GM18858 (cell line): ENCODE measurements at regions not wholly inside any gene's neighbourhood (a gene's known extent, or its start where the extent isn't known, plus 50 kb on each side); places are given as distances from the start of the nearest gene placed in this dataset.
A peak's percentile ranks its signal among the peaks of the same experiment; 100 is the strongest.

ENCODE experiments used
- ATAC-seq: cut with Tn5 transposase; IDR thresholded peaks from one replicate; pipeline ENCODE4 v1.9.1; 2021; ENCODE audit not compliant: unreplicated experiment

DNA sequence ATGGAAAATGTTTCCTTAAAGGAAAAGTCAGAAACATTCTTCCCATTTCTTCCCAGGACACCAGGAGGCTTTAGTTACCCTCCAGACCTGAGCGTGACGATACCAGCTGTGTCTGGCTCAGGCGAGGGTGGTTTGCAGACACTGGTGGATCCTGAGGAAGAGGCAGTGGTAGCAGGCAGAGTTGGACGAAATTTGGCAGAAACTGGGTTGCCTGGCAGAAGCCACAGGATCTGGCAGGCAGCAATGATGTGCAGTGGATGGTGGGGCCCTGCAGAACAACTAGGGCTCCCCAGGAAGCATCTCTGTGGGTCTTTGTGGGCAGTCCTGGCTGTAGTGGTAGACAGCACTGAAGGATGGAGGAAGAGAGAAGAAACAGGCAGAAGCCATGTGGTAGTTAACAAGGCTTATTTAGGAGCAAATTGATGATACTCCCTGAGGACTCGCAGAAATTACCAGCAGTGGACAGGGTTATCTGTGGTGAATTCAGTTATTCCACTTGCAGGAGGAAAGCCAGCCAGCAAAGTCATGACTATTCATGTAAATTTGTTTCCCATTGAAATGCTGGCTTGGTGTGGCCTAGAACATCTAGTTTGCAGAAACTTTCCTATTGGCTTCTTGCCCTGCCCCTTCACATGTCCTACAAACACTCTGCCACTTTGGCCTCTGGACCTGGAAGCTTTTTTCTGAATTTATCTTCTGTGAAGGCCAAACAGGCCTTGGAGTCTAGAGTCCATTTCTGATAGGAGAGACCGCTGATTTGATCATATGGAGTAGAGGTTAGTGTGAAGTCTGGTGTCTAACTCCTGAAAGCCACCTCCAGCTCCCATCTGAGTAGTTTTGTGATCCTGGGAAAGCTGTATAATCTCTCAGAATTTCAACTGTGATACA, 212.0 kb downstream of the DMRT2 start:
- no peak for ATAC-seq

DNA sequence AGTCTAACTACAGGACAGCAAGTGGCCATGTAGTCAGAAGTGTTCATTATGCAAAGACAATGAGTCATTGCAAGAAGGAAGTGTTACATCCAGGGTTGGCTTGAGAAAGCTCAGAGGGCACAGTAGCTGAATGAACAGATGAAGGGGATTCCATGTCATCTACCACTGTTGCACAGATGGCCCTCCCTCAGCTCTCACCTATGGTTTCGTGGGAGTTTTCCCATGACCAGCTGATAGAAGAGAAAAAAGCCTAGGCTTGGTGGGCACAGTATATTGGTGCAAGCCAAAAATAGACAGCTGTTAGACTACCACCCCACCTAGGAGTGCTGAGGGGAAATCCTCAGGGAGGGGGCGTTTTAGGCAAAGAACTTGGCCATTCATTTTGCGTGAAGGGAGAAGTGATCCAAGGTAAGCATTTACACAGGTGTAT, 217.0 kb downstream of the DMRT2 start:
- peak; percentile 95 for ATAC-seq

DNA sequence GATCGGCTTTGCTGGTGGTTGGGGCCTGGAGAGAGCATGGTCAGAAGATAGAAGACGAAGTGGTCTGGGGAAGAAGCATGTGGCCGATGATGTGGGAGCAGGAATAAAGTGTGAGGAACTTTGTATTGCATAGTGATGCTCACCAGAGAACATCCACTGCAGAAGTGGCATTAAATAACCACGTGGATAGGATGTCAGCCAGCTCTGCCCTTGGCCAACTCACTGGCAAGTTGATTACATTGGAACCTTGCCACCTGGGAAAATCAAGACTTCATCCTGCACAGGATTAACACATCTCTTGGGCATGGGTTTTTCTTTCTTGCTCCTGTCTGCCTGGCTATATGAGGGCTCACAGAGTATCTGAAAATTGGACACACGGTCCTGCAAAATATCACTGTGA, 217.4 kb downstream of the DMRT2 start:
- no peak for ATAC-seq

DNA sequence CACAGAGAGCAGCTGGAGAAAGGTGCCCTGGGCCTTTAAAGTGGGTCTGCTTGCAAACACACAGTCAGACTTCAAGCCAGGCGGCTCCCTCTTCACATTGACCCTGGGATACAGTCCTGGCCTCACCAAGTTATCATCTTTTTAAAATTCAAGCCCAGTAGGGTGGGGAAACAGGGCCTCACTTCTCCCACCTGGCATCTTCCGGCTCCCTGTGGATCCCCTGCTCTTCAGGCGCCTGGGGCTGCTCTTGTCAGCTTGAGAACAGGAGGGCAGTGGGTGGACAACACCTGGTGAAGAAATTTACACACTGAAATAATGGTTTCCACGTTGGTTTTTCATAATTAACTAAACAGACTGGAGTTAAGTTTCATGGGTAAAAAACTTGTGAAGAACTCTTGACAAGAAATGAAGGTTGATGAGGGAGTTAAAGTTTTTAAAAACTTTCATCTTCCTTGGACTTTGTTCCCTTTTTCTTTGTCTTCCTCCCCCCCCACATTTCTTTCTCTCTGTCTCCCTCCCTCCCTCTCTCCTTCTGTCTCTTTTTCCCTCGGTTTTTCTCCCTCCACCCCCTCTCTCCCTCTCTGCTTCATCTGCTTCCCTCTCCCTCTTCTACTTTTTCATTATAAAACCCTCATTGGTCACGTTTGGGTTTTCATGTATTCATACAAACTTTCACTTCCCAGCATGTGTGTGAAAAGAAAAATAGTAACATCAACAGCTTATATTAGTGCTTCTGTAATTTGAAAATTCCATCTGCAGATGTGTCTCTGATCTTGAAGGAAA, 219.6 kb downstream of the DMRT2 start:
- ATAC-seq: no peak

DNA sequence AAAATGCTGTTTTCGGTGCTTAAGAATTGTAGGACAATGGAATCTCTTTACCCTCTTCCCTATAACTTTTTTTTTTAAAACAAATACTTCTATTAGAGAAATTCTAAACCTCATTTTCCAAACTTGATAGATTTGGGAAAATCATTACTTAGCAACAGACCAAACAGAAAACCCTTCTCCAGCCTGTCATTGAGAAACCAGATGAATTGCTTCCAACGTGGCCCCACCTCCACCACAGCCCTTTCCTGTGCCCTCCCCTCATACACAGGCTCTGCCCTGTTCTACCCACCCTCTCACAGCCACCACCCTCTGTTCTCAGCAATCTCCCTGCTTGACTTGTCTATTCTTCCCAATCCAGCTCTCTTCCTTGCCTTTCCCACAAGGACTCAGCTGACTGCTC, 221.2 kb downstream of the DMRT2 start:
- no peak for ATAC-seq

DNA sequence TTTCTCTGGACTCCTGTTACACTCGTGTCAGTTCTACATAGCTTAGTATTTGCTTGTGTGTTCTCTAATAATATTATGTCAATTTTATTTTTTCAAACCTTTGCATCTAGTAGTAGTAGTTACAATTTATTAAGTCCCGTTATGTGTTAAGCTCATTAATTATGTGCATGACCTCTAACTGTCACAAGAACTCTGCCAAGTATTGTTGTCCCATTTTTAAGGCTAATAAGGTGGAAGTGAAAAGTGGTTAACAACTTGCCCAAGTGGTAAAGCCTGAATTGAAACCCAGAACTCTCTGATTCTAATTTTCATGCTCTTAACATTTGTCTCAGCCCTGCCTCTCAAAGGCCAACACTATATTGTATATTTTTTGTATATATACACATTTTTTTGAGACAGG, 221.6 kb downstream of the DMRT2 start:
- ATAC-seq: no peak

DNA sequence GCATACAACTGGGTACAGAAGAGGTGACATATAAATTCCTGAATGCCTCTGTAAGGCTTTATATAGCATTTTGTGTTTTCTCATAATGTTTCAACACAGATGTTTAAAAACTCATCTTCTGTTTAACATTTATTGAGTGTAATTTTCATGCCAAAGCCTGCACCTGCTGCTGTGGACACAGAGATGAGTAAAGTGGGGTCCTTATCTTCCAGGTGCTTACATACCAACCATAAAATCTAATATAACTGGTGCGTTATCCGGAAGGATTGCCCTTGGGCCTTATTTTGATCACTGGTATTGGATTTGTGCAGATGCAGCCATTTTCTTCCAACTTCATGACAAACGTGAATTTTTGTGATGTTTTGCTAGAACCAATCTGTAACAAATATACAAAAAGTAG, 222.3 kb downstream of the DMRT2 start:
- no peak for ATAC-seq

DNA sequence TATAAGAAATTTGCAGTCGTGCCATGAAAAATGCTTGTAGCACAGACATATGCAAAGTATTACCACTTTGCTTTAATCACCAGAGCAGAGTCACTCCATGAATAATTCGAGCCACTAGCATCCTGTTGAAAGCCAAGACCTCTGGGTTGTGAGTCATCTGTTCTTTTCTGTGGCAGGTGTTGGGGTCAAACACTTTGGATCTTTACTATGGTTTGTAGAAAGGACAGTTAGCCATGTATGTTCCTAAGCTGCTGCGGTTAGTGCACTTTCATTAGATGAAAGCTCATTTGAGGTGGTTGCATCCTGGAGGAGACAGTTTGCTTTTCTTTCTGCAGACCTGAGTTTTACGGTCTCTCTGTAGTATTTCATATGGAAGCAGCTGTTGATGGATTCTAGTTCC, 223.7 kb downstream of the DMRT2 start:
- no peak for ATAC-seq

DNA sequence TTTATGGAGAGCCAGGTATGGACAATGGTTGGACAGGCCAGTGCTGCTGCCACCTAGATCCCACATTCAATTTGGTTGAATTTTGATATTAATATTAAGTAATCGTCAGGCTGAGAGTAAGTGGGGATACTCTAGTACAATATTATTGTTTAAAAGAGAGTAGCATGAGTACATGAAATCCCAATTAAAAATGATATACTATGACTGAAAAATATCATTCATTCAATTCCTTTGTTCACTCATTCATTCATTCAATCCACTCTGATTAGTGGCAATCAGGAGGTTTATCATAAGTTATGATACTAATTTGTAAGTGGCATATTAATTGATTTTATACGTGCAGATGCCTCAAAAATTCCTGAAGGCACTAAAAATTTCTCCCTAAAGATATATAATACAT, 224.2 kb downstream of the DMRT2 start:
- ATAC-seq: no peak

DNA sequence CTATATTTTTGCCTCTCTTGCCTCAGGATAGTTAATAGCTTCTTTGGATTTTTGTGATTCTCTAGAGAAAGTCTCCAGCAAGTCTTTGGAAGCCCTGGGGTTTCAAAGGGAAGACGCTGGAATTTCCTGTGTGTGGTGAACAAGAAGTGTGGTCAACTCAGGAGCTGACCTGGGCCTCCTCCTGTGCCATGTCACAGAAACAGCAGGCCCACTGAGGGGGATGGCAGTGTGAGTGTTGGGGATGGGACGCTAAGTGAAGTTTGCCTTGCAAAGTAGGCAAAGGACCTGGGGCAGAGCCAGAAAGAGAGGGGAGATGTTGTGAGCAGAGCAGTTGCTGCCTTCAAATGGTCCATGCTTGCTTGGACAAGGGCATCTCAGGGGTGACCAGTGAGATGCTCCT, 226.3 kb downstream of the DMRT2 start:
- ATAC-seq: no peak

DNA sequence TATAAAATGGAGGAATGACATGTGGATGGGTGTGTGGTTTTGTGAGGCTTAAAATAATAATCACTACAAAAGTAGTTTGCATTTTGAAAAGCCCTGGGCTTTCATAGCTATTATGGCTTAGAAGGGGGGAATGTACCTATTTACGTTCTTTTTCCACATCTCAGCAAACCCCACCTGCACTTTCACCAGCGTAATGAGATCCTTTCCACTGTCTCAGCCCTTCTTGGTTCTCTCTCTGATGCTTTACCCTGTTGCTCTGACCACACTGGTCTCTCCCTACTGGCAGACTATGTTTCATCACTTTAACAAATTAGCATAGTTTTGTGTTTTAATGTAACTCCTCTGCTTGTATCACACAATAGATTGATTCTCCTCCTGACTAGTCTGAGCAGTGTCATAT, 234.6 kb downstream of the DMRT2 start:
- no peak for ATAC-seq

DNA sequence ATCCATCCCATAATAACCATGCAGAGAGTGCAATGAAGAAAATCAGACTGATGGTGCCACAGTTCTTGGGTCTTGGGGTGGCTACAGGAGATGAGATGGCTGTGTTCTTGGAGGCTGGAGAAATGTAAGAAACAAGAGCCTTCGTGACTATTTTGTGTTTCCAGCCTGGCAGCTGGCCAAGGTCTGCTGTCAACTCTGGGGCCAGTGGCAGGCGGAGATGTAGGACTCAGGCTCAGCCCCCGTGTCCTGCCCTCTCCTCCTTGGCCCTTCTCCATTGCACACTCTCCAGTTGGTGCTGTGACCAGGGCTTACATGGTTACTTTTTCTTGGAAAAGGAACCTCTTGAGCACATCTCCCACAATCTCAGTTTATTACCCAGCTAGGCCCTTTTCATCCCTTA, 235.4 kb downstream of the DMRT2 start:
- ATAC-seq: no peak

DNA sequence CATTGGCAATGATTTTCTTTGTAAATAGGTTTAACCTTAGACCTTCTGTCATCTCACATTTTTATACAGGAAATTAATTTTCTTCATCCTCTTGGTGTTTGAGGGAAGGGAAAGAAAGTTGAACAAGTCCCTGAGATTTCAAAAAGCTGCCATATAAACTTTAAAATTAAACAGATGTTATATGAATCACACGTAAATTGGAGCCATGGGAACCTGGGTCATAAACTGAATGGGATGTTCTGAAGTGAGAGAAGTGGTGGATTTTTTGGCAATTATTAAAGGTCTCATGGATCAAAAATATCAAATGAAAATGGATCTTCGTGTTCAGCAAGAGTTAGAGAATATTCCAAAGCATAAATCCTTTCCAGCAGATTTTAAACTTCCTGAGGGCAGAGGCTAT, 242.2 kb downstream of the DMRT2 start:
- no peak for ATAC-seq

DNA sequence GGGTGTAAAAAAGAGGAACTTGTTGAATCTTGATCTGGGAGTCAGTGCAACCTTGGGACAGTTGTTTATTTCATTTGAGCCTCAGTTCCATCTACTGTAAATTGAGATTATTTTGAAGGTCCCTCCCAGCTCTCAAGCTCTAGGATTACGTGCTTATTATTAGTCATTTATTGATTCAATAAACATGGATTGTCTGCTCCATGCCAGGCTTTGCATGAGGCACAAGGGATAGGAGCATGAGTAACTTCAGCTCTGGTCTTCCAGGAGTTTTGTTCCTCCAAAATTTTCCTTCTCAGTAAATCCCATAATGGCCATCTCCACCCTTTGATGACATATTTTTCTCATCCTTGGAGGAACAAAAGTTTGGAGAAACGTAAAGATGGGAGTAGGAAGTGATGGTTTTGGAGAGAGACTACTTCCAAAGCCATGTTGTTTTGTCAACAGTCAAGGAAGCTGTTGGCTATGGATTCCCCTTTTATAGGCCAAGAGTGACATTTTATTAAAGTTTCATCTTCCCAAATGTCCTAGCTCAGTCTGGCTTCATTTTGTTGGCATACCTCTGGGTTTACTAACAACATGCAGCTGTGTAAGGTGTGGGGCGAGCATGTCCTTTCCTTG, 244.6 kb downstream of the DMRT2 start:
- ATAC-seq: no peak

DNA sequence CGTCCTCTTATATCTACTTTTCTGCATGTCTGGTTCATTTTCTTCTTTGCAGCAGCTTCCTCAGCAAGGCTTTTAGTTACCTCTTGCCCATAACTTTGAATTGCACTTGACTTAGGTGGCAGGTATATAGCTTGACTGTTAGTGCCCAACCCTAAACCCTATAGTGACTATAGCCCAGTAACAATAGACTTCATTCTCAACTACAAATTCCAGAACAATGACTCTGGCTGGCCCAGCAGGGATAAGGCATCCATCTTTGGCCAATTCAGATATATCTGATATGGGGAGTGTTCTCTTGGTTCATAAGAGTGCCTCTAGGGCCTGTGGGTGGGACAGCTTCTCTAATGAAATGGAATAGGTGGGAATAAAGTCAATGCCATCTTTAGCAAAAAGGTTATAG, 246.2 kb downstream of the DMRT2 start:
- ATAC-seq: no peak

DNA sequence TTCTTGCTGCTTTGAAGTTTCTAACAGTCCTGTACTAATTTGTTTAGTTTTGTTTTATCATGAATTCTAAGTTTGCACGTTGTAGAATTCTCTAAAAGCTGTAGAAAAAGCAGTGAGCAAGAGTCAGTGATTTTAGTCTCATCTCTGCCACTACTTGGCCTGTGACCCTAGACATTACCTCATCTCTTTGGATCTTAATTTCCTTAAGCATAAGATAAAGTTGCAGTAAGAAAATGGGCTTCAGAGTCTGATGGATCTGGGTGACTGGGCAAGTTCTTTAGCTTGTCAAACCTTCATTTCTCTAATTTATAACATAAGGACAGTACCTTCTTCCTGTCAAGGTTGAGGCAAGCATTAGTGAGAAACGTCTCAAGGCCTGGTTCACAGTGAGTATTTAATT, 247.9 kb downstream of the DMRT2 start:
- ATAC-seq: no peak

DNA sequence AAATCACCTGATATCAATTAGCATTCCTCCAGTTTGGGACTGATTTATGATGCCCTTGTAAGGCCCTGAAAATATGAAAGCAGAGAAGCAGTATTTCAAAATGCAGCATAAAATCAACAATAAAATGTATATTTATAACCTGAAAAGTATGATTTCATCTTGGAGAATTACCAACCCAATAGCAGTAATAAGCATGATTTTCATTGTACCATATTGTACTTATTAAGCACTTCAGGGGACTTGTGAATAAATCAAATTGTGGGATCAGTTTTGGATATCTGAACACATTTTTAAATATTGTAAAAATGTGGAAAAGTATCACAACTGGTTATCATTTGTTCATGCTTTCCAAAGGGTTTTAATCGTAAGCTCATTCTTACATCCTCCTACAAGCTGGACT, 250.8 kb downstream of the DMRT2 start:
- no peak for ATAC-seq

DNA sequence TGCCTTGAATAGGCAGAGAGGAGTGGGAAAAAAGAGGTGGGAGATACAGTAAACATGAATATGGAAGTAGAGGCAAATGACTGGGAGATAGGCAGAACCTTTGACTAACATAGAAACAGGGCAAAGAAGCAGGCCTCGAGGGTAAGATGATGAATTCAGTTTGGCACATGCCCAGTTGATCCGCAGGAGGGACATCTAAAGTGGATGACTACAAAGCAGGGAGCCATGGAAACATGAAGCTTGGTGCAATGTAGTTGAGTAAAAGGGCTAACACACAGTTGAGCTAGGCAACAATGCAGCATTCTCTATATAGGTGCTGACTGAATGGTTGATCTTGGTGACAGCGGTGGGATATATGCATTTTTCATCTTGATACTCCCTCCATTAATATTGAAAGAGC, 253.8 kb downstream of the DMRT2 start:
- no peak for ATAC-seq

DNA sequence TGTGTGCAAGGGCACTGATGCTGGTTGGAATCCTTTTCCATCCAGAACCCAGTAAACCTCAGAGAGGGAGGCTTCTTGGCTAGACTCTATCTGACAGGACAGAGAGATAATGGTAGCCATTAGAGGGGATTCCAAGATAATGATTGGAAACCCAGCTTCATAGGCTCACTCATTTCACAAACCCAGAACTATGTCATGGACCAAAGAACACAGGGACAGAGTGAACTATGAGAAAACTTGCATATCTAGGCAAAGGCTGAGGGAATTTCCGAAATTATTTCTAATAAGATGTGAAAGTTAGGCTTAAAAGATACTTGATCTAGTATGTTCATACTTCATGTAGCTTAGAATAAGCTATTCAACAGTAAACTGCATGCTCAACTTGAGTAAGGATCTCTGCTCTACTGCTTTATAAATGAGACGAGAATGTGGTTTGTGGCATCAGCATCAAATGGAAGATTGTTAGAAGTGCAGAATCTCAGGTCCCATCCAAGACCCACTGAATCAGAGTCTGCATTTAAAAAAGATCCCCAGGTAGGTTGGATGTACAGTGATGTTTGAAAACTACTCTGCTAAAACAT, 261.4 kb downstream of the DMRT2 start:
- ATAC-seq: no peak

DNA sequence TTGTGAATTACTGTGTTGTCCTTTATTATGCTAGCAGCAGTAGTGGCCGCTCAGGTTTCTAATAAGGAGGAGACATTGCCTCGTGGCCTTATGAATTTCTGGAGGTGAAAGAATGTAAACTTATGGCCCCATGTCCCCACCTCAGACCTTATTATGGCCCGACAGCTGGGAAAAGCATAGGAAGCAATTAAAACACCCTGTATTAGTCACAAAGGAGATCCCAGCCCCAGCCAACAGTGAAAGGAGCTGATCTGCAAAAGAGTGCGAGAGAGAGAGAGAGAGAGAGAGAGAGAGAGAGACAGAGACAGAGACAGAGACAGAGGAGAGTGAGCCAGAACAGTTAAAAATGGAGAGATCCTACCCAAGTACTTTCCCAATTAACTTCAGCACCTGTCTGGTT, 269.3 kb downstream of the DMRT2 start:
- no peak for ATAC-seq

DNA sequence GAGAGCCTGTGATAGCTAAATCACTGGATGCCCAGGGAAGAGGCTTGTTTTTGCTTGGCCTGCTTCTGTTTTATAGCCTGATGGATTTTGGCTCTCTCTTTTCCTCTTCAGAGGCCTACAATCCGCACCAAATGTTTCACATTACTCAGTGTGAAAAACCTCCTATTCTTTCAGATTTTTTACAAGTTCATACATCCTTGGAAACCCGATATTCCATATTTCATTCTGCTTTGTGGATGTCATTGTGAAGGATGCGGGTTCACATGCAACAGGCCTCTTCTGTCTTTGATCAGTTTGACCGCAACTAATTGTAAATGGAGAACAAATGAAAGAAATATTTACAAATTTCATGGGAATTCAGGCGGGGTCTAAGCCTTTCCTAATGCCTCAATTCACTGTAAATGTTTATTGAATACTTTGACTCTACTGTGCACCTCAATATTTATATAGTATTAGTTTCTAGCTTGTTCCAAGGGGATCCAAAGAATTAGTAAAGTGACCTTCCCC, 269.9 kb downstream of the DMRT2 start:
- ATAC-seq: no peak
